HG03342 (cell line): ENCODE measurements at regions not wholly inside any gene's neighbourhood (a gene's known extent, or its start where the extent isn't known, plus 50 kb on each side); places are given as distances from the start of the nearest gene placed in this dataset.

Experiments
- ATAC-seq: cut with Tn5 transposase; IDR thresholded peaks from one replicate; pipeline ENCODE4 v1.9.1; 2021; ENCODE audit warnings: mild to moderate bottlenecking, moderate library complexity; ENCODE audit not compliant: unreplicated experiment

- ATAC-seq: no peak
Observed at GRCh38 chr5:96584712-96585111, 77.5 kb upstream of the CAST start.

- ATAC-seq: no peak
Observed at GRCh38 chr5:96588539-96588938, 73.6 kb upstream of the CAST start.

GRCh38 chr5:96590796-96591195 is 71.4 kb upstream of the CAST start:
- no peak for ATAC-seq

- peak; percentile 73 for ATAC-seq
Observed at GRCh38 chr5:96595300-96596090, 66.7 kb upstream of the CAST start.

- no peak for ATAC-seq
Observed at GRCh38 chr5:96597438-96598020, 64.6 kb upstream of the CAST start.

- no peak for ATAC-seq
Observed at GRCh38 chr5:96601200-96601599, 61.0 kb upstream of the CAST start.

- ATAC-seq: peak; percentile 89
Observed at GRCh38 chr5:96601715-96602244, 60.4 kb upstream of the CAST start.

GRCh38 chr5:96602776-96603175 is 59.4 kb upstream of the CAST start:
- ATAC-seq: no peak

GRCh38 chr5:96605144-96605837 is 56.9 kb upstream of the CAST start:
- ATAC-seq: no peak

- no peak for ATAC-seq
Observed at GRCh38 chr5:96609369-96609768, 52.8 kb upstream of the CAST start.

GRCh38 chr5:96610747-96611146 is 51.4 kb upstream of the CAST start:
- no peak for ATAC-seq

- no peak for ATAC-seq
Observed at GRCh38 chr5:96611946-96612345, 50.2 kb upstream of the CAST start.
